Spleen (tissue), 7 donors: ENCODE measurements at regions not wholly inside any gene's neighbourhood (a gene's known extent, or its start where the extent isn't known, plus 50 kb on each side); places are given as distances from the start of the nearest gene placed in this dataset.

Source experiments
- CTCF ChIP-seq, 11 experiments: fragments of 200-600 bp in 7 of 11; fragments of 450-650 bp in 4 of 11; sonication (generic) in 4 of 11; IDR thresholded peaks in 8 of 11; conservative IDR thresholded peaks in 3 of 11; 1 replicate in 7 of 11; 2 replicates in 4 of 11; pipeline versions ENCODE4 v1.4.0 to v1.8.0; 2016 to 2021; ENCODE audit warnings: antibody characterized with exemption in 11 of 11, inconsistent platforms in 4 of 11, mild to moderate bottlenecking in 1 of 11
- POLR2A ChIP-seq, 3 donors: fragments of 450-650 bp; IDR thresholded peaks; one replicate each; pipeline ENCODE4 v1.5.1; 2017; ENCODE audit warnings: antibody characterized with exemption in 3 of 3, mild to moderate bottlenecking in 1 of 3
- donor health status: DM: no; HTN: no; CAD: no; lungs with moderate emphysema.
- donor health status: DM: no; HTN: no; CAD: no.
- donor health status: DM: no; HTN: no; CAD: no.

GRCh38 chr4:120318196-120318846, 251.7 kb upstream of the MAD2L1 start:
- TF ChIP-seq CTCF (IDR thresholded peaks at IDR 0.05 in 8 of 11, conservative IDR thresholded peaks at IDR 0.05 in 3 of 11) (no peak), POLR2A (IDR thresholded peaks at IDR 0.05) (no peak)
